GM18867 (cell line): ENCODE measurements at regions not wholly inside any gene's neighbourhood (a gene's known extent, or its start where the extent isn't known, plus 50 kb on each side); places are given as distances from the start of the nearest gene placed in this dataset.

Experiments used
- ATAC-seq: cut with Tn5 transposase; IDR thresholded peaks from one replicate; pipeline ENCODE4 v1.9.1; 2021; ENCODE audit warnings: mild to moderate bottlenecking, moderate library complexity; ENCODE audit not compliant: unreplicated experiment

DNA sequence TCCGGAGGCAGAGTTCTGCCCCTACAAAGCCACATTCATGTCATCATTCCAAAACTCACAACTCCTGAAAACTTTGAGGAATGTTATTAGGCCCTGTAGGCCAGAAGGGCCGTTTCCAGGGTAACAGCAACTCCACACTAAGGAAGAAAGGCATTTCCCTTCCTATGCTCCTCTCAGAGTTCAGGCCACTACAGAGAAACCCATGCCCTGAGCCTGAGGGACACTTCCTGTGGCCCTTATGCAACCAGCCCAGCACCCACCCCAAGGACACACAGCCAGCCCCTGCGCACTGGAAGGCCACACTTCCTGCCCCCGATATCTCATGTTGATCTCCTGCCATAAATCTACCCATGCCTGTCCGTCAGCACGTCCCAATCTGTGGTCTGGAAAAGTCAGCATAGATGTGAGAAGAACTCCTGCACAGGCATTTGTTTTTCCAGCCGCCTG, 289.3 kb downstream of the BCOR start:
- ATAC-seq: no peak

DNA sequence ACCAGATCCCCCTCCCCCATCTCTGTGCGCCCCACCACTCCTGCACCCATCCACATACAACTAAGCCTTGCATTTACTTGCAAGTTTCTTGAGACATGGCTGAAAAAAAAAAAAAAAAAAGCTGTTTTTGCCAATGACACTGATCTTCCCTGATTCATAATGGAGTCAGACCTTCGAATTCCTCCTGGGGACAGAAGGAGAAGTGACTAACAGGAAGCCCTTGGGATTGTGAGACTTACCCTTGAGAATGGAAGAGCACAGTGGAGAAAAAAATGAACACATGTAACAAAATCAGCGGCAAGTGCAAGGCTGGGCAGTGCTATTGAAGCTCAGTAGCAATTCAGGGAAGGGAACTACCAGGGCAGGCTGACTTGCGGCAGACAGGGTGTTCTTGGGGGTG, 288.4 kb downstream of the BCOR start:
- no peak for ATAC-seq

DNA sequence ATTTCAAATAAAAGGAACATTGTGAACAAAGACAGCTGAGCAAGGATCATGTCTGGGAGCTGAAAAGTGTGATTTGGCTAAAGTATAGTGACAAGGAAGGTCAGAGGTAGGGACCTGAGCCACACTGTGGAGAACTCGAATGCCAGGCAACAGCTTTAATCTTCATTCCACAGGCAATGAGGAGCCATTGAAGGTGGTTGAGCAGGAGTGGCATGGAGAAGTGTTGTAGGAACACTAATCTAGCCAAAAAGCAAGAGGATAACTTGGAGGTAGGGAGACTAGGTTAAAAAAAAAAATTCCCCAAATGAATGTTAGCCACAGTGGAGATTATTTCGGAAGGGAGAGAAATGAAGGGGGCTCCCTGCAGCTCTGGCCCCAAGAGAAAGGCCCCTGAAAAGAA, 286.9 kb downstream of the BCOR start:
- ATAC-seq: no peak

DNA sequence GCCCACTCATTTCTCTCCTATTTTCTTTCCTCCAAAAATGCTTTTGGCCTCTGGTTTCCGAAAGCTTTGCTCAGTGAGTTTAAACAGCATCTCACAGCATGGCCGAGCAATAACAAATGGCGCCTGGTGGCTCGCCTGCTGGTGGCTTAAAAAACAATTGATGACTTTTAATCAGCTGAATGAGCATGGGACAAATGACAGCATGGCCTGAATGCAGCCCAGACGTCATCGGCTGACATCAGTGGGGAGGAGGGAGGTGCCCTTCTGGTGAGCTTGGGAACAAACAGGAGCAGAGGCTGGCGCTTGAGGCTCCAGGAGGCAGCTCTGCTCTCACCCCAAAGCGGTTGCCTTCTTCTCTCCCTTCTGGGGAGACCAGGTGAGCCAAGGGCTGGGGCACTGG, 286.4 kb downstream of the BCOR start:
- no peak for ATAC-seq

DNA sequence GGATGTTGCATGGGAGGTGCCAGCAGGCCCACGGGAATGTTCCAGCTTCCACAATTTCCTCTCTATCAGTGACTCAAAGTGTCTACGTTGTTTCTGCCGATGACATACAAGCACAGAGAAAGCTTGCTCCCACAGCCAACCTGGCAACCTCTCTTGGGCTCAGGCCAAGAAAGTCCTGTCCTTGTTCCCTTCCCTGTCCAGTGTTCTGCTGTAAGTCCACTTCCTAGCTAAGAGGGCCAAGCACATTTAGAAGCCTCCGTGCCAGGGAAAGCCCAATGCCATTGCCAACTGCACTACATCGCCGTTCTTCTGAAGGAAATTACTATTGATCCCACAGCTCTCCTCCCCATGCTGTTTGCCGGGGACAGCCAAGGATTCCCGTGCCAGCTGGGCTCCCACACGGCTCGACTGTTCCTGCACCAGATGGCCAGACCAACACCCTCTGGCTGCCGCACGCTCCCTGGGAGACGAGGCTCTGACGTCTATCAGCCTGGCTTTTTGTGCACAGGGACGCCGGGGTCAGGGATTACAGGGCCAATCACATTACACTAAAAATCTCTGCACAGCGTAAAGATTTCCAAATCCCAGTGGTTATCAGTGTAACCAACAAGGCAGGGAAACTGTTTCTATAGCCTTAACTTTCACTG, 284.0 kb downstream of the BCOR start:
- no peak for ATAC-seq

DNA sequence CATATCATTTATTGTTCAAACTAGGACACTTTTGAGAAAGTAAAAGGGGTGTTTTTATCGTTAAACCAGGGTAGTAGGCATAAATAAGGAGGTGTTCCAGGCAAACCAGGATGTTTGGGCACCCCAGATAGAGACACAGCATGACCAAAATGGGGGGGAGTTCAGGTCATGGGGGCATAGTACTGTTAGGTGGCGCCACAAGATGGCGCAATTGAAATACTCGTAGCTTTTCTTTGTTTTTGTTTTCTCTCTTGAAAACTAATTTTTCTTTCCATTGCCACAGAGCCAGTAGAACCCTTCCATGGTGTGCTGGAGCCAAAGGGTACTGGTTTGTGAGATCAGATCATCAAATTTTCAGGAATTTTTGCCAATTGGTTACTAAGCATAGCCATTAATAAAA, 283.4 kb downstream of the BCOR start:
- ATAC-seq: no peak

DNA sequence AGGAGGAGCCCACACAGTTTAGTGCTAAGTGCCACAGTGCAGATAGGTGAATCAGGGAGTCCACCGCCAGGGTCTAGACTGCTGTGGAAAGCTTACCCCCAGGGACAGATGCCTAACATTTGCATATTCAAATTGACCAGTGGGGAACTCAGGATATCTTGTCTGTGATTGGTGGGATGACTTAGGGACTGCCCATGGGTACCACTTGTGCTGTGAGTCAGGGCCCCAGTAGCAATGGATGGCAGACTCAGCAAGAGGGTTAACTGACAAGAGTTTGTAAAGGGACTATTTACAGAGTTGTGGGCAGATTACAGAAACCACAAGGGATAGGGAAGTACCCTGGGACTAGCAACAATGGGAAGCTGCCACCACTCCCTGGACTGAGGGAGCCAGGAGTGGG, 282.1 kb downstream of the BCOR start:
- ATAC-seq: peak; percentile 58

DNA sequence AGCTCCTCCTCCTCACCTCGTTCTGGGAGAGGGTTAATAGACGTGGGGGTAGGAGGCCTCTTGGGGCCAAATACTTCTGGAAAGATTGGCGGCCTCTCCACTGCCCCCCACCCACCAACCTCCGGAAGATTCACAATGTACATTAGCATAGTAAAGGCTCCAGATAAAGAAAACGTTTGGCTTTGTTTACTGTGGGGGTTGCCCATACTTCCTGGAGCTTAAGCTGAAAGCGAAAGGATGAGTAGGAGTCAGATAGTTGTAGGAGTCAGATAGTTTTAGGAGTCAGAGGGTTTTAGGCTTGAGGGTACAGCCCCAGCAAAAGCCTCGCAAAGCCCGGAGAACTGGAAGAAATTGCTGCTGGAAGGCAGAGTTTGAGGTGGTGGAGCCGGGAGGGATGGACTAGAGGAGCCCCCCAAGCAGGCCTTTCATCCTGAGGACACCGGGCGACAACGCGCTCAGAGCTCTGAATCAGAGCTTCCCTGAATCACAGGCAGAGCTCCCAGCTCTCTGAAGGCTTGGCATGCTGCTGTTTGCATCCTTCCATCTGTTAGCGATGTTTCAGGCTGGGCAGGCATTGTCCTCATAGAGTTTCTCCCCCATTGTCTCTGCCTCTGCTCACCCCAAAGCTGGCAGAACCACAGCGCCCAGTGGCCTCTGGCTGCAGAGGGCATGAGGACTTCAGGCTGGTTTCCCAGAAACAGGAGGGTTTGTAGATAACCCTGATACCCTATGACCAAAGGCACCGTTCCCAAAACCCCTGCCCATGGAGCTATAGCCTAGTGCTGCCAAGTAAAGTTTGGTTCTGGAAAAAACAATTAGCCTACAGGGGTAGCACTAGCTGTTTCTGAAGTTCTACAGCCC, 280.7 kb downstream of the BCOR start:
- no peak for ATAC-seq

DNA sequence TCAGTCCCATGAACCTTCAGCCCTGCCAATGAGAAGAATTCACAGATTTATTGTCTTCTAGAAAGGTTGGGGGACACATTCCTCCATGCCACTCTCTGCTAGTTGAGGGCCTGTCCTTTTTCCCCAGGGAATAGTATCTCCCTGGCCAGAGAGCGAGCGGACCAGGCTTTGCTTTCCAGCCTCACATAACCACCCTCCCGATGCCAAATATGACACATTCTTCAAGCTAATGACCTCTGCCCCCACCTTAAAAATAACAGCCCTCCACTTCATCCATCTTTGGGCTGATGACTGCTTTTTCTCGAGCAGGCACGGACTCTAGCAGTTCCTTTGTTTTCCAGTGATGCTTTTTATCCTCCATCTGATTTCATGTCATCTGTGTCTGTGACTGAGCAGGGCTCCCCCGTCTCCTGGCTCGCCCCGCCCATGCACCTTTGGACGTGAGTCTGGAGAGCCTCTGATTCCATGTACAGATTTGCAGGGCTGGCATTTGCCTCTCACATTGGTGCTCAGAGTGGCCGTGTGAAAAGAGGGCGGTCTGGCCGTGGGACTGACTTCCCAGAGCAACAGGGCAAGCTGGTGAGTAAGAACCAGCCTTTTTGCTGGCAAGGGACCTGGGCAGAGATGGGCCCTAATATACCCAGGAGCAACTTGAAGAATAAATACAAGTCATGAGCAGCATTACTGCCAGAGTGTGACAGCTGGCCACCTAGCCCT, 279.8 kb downstream of the BCOR start:
- no peak for ATAC-seq

DNA sequence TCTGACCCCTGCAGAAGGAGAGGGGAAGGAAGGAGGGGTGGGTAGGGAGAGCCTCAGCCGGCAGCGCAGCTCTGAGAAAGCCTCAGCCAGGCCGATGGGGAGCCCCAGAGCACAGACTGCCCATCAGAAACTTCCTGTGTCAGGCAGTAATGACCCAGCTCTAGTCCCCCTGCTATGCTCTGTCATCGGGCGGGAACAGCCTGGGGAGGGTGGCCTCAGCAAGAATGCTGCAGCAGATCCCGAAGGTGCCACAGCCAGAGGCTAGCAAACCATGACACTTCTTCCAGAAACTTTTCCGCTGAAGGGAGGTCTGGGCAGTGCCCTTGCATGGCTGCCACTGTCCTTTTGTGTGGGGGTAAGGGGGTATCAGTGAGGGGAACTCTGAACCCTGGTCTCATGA, 279.0 kb downstream of the BCOR start:
- ATAC-seq: no peak

DNA sequence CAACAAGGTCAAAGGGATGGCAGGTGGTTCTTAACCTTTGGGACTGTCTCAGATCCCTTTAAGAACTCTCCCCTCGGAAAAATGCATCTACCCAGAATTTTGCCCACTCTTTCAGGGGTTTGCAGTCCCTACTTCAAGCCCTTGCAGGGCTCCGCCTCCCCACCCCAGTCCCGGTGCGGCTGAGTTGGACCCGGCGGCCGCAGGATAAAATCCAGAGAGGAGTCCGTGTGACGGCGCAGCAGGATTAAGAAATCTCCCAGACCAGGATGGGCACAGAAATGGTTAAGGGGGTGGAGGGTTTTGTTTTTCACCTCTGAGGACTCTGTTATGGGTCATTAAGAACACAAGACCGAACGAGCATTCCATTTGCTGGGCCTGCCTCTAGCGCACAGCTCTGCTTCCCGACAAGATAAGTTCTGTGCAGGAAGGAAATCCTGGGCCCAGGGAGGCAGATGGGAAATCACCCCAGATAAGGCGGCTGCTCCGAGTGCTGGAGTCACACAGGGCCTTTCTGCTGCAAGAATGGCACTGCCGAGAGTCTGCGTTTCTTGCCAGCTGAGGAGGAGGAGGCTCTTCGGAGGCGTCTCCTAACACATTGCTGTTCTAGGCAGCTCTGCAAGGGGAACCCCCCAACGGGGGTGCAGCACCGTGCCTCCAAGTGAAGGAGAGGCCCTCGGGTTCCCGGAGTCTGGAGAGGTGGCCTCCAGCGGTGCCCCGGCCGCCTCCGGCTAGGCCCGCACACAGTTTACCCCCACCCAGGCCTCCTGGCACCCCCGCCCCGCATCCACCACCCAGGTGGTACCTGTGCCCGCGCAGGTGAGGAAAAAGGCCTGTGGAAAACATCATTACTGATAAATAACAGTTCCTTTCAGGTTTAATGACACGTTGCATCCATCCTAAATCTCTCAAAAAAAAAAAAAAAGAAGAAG, 277.6 kb downstream of the BCOR start:
- ATAC-seq: no peak

DNA sequence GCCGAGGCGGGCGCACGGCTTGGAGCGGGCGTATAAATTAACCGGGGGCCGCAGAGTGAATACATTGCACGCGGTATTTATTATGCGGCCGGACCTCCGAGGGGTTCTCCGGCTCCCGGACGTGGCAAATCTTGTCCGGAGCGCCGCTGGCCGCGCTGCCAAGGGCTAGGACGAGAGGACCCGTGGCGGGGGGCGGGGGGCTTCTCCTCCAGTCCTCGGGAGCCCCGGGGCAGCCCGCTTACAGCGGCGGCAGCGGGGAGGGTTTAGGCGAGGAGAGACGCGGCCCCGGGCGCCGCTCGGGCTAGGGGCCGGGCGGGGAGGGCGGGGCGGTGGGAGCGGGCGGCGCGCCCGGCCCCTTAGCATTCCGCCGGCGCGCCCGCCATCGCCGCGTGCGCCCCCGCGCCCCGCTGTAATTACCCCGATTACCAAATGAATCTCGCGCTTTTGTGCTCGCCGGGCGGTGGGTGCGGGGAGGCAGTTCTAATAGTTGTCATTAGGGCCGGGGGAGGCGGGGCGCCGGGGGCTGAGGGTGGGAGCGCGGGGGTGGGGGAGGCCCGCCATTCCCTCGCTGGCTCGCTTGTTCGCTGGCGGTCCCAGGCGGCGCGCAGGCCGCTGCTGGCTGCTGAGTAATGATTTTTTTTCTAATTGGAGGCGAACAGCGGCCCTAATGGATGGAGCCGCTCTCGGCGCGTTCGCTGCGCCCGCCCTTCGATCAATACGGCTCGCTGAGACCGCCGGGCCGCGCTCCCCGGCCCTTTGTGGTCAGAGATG, 276.6 kb downstream of the BCOR start:
- no peak for ATAC-seq

DNA sequence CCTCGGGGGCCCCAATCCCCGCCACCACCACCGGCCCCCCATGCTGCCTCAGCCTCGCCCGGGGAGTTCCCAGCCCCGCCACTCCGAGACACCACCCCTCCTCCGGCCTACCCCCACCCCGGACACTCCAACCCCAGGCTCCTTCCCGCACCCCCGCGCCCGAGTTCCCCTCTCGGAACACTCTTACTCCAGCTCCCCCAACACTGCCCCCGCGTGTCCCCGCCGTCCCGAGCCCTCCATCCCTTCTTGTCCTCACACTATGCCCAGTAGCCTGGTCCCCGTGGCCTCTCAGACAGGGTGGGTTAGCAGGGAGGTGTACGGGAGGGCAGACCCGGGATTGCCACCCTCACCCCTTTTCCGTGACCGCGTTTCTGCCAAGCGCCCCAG, 276.1 kb downstream of the BCOR start:
- ATAC-seq: no peak

DNA sequence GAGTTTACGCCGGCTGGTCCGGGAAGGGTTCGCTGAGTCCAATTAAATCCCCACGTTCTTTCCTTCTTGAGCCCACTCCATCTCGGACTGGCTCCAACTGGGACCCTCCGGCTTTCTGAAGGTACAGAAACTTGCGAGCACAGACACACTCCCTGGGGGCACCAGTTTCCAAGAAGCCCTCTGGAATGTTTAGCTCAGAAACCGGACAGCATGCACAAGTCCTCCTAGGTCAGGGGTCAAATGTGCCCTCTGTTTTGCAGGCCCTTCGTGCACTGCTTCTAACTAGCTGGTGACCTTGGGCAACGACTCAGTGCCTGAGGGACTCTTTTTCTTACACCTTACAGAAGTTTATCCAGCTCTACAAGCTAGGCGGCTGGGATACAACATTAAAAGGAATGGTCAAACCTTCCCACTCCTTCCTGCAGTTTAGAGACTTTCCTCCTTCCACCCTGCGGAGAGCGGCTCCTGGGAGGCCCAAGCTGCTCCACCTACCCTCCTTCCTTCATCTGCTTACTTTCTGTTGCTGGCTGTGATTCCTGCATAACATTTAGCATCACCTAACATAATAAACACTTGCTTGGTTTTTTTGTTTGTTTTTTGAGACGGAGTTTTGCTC, 275.5 kb downstream of the BCOR start:
- ATAC-seq: no peak

DNA sequence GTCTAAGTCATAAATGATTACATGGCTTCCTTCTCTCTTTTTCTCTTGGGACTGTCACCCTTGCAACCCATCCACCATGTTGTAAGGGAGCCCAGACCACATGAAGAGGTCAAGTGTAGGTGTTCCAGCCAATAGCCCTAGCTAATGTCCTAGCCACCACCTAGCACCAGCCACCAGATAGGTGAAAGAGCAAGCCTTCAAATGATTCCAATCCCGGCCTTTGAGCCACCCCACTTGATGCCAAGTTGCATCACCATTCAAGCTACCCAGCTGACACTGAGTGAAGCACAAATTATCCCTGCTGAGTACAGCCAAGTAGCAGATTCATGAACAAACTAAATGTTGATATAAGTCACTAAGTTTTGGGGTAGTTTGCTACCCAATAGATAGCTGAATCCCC, 274.3 kb downstream of the BCOR start:
- no peak for ATAC-seq

DNA sequence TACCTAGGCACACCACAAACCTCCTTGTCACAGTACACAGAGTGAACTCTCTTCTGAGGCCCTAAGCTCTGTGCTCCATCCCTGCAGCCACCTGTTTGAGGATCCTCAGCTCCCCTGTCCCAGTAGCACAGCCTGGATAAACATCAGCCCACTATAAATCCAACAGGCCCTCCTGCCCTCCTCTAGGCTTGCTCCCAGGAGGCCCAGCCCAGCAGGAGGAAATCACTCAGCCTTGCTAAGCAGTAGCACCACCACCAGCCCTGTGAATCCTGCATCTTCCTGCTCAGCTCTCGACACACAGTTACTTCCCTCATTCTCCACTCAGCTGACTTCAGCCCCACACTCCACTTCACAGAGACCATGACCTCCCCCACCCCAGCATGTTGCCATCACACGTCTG, 273.9 kb downstream of the BCOR start:
- no peak for ATAC-seq

DNA sequence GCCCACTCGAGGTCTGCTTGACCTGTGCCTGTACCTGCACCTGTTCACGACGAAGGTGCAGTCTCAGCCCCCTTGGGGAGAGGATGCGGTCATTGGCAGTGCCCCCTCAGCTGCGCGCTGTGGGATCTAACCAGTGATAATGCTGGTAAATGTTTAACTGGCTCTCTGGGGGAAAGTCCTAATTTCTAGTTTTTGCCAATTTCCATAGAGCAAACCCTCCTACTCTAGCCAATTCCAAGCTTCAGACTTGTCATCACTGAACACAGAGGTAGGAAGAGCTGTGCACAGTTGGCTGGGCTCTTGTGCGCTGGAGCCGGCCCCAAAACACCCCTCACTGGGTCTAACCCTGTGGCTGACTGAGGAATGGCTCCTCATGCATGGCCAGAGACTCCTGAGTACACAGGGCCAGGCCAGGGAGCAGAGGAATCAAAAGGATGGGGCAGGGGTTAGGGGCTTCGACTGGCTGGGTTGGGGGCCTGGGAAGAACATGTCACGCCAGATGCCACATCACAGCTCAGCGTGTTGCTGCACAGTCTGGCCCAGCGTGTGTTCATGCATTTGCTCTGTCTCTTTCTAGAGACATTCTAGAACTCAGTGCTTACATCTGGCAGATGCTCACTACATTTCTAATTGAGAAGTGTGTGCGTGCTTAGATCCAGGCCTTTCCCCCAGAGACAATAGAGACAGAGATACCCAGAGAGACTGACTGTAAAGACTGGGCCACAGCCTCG, 270.8 kb downstream of the BCOR start:
- no peak for ATAC-seq

DNA sequence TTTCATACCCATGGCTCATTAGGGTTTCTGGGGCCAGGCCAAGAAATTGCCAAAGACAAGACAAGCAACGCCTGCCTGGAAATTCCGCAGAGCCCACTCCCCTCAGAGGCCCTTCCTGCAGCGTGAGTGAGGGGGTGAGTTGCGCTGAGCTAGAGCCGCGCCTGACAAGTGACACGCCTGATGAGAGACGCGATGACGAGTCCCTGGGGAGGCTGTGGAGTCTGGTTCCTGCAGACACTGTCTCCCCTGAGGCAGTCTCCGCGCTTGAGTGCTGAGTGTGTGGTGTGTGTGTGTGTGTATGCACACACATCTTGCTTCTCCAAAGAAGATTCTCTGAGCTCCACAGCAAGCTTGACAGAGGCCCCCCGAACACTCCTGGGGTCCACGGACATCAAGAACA, 269.8 kb downstream of the BCOR start:
- peak; percentile 93 for ATAC-seq

DNA sequence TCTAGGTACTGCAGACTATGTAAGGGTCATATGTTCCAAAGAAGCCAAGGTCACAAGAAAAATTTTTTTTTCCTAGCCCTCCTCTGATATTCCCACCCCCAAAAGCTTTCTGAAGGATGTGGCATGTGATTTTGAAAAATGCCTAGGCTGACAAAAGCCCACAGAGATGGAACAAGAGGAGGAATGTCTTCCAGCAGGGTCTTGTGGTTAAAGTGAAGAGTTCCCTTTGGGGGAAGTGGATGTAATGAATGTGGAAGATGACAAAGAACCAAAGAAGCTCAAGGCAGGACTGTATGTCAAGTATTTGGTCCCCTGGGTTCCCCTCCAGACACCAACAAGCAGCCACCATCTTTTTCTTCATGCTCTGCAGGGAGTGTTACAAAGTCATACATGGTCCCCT, 268.8 kb downstream of the BCOR start:
- ATAC-seq: no peak
